Activated naive CD4-positive, alpha-beta T cell treated with anti-CD3 and anti-CD28 coated beads, Interleukin-2, amount 10 ng/mL, durations not matched to agents 7 days and 5 days (primary cell): ENCODE measurements at regions not wholly inside any gene's neighbourhood (a gene's known extent, or its start where the extent isn't known, plus 50 kb on each side); places are given as distances from the start of the nearest gene placed in this dataset.
A peak's percentile ranks its signal among the peaks of the same experiment; 100 is the strongest.
"Not testable (repeated sequence)": the region's sequence is repeated elsewhere in the genome, so short reads cannot be mapped to it uniquely, and the experiment has no call there.

Experiments
- CTCF ChIA-PET: fragments of 350-600 bp; sonication (Branson Sonifier 250); formaldehyde crosslinking; loops from one replicate; lab custom pipeline; 2021; ENCODE audit warnings: antibody characterized with exemption; lab: Charles Lee
- DNase-seq: peaks from one replicate; pipeline ENCODE4 v3.0.0-alpha.2; 2020
- H3K27ac Mint-ChIP-seq: one replicate; pipeline ENCODE4 v1.8.0; 2021; ENCODE audit warnings: mild to moderate bottlenecking, moderate library complexity, mixed read lengths
- H3K27me3 Mint-ChIP-seq: one replicate; pipeline ENCODE4 v1.8.0; 2021; ENCODE audit warnings: mild to moderate bottlenecking, mixed read lengths
- H3K36me3 Mint-ChIP-seq: one replicate; pipeline ENCODE4 v1.8.0; 2021; ENCODE audit warnings: mixed read lengths
- H3K4me1 Mint-ChIP-seq: one replicate; pipeline ENCODE4 v1.8.0; 2021; ENCODE audit warnings: mixed read lengths
- H3K4me3 Mint-ChIP-seq: one replicate; pipeline ENCODE4 v1.8.0; 2021; ENCODE audit warnings: mild to moderate bottlenecking, moderate library complexity, mixed read lengths
- H3K9me3 Mint-ChIP-seq: one replicate; pipeline ENCODE4 v1.8.0; 2021; ENCODE audit warnings: mixed read lengths

DNA sequence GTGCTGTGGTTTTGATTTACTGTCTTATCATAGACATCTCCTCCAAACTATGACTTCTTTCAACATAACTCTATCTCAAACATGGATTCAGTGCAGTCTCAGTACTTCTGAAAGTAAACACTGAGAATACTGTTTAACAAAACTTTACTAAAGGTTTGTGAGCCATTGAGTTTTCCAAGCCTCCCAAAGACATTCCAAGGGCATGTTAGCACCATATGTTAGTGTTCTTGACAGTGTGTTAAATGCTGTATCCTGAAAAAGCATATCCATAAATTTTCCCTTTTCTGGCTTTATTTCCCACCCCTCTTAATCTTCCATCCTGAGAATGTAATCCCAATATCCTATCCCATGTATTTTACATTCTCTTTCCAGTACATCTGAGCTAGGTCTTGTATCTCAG, 446.8 kb upstream of the CXADR start:
- Mint-ChIP-seq H3K27ac (no peak overlapping the region), H3K4me3 (no peak overlapping the region), H3K36me3 (no peaks in the 10 kb centered on the region), H3K27me3 (no peaks in the 10 kb centered on the region), H3K4me1 (no peaks in the 10 kb centered on the region), H3K9me3 (peaks cover 7% of the 10 kb centered on the region)
- CTCF ChIA-PET = no interaction called here
- no peak for DNase-seq

DNA sequence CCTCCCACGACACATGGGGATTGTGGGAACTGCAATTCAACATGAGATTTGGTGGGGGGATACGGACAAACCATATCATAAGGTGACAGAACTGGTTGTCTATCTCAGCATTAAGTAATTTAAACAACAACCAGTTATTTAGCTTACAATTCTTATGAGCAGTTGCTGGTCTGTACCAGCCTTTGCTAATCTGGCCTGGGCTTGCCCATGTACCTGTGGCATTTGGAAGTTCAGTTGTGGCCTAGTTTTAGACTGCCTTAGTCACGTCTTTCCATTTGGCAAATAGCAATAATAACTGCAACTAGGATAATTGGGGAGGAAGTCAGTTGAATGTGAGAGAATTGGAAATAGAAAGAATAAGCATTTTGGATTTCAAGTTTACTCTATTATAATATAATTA, 441.8 kb upstream of the CXADR start:
- CTCF ChIA-PET = no interaction called here
- no peak for DNase-seq
- Mint-ChIP-seq H3K27ac (no peak overlapping the region), H3K4me1 (no peaks in the 10 kb centered on the region), H3K4me3 (no peak overlapping the region), H3K9me3 (peaks cover 3% of the 10 kb centered on the region), H3K27me3 (no peaks in the 10 kb centered on the region), H3K36me3 (no peaks in the 10 kb centered on the region)

DNA sequence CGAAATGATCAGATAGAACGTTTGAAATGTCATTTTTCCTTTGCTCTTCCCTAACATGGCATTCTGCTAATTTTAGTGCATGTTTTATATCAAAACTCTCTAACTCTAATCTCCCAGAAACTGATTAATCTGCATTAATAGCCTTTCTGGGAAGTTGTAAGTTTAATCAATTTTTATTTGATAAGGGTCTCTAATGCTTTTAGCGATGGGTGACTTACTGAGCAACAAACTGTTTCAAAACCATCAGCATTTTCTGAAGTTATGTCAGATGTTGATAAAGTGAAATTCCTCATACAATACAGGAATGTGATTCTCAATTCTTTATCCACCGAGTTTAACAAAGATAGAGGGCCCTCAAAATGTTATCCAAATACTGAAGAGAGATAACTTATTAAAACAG, 431.6 kb upstream of the CXADR start:
- Mint-ChIP-seq H3K36me3 (no peaks in the 10 kb centered on the region), H3K27me3 (no peaks in the 10 kb centered on the region), H3K4me3 (no peak overlapping the region), H3K4me1 (no peaks in the 10 kb centered on the region), H3K9me3 (no peaks in the 10 kb centered on the region), H3K27ac (no peak overlapping the region)
- DNase-seq = no peak
- CTCF ChIA-PET = no interaction called here

DNA sequence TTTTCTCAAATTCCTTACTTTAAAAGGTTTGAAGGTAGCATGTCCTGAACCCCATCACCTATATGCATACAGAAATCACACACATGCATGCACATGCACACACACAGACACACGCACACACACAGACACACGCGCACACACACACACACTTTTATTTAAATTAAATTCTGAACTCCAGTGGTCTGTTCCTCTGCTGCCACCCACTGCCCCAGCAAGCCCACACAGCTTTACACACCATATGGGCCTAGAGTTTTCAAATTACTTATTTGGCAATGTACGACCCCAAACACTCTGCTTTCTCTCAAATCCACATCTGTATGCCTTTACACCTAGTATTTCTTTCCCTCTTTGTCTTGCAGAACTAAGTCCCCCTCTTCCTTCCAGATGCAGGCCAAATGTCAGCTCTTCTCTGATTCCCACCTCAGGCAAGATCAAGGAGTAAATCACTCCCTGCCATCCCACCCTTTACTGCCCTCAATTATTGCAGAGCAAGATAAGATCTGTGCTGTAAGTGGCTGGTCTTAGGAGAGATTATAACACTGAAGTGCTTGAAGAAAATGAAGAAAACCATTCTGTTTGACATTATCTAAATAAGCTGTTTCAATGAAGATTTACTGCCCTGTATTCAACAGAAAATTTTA, 429.9 kb upstream of the CXADR start:
- Mint-ChIP-seq H3K27me3 (no peaks in the 10 kb centered on the region), H3K9me3 (no peaks in the 10 kb centered on the region), H3K36me3 (no peaks in the 10 kb centered on the region), H3K4me1 (no peaks in the 10 kb centered on the region), H3K27ac (no peak overlapping the region), H3K4me3 (no peak overlapping the region)
- CTCF ChIA-PET = no interaction called here
- no peak for DNase-seq

DNA sequence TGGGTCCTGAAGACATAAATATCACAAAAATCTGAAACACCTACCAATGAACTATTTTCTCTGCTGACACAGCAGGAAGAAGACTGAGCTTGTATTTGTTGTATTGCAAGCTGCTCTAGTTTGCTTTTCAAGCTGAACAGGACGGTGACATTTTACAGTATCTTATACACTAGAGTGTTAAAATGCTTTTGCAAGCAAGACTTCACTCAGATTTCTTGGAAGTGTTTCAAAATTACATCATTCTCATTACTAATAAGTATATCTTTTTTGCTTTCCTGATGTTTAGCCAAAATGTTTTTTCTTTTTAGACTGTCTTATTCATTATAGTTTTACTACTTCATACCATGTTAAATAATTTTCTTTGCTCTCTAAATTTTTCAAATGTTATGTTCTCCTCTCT, 427.1 kb upstream of the CXADR start:
- Mint-ChIP-seq H3K27ac (no peak overlapping the region), H3K36me3 (no peaks in the 10 kb centered on the region)

DNA sequence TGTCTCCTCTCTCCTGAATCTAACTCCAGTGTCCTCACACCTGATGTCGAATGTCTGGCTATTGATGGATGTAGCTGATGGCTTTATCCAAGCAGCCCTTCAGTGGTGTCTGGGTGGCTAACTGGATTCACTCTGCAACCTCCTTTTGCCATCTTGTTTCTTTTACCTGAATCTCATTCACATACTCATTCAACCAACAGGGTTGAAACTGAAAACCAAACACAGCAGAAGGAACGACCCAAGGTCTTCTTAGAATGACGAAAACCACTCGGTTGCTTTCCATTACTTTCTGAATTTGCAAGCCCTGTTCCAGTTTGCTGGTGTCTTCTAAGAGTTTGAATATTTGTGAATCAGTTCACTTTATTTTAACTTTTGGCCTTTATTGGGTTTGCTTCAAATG, 424.3 kb upstream of the CXADR start:
- Mint-ChIP-seq H3K4me1 (no peaks in the 10 kb centered on the region), H3K4me3 (no peak overlapping the region), H3K27ac (no peak overlapping the region), H3K27me3 (no peaks in the 10 kb centered on the region), H3K9me3 (peaks cover 5% of the 10 kb centered on the region), H3K36me3 (no peaks in the 10 kb centered on the region)
- no peak for DNase-seq
- CTCF ChIA-PET = no interaction called here

More for the DNA sequence above, 427.1 kb upstream of the CXADR start:
- no peak overlapping the region for H3K4me3 Mint-ChIP-seq
- H3K9me3 Mint-ChIP-seq = peaks cover 4% of the 10 kb centered on the region
- no peaks in the 10 kb centered on the region for H3K4me1 Mint-ChIP-seq
- no peaks in the 10 kb centered on the region for H3K27me3 Mint-ChIP-seq
- CTCF ChIA-PET = no interaction called here
- DNase-seq = no peak

DNA sequence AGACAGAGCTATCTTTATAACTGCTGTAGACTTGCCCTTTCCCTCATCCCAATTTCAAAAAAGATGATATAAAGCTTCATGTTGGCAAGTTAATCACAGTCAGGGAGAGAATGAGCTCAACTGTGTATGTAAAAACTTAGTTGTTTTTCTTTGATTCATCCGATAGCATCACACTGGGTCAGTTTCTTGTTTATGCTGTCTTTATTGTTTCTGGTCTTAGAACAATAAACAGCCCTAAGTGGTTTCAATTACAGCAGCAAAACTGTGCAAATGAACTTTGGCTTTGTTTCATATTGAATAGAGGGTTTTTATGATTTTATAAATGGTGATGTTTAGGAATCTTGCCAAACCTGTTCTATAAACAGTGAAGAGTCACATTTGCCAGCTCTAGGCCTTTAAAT, 423.8 kb upstream of the CXADR start:
- CTCF ChIA-PET = no interaction called here
- peaks cover 5% of the 10 kb centered on the region for H3K9me3 Mint-ChIP-seq

DNA sequence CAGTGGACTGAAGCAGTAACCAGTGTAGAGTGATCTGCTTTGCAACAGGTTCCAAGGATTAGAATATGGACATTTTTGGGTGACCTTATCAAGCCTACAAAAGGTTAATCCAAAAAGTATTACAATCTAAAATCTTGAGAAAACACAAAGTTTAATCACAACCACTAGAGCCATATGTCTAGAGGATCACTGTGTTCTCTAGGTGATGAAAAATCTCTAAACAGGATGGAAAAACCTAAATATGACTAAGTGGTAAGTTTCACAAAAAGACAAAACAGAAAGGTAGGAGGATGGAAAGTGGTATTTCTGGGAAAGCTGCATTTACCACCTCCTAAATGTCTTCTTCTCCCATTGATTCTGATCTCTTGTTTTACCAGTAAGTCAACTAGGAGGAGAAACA, 411.1 kb upstream of the CXADR start:
- no peaks in the 10 kb centered on the region for H3K27me3 Mint-ChIP-seq
- no peak overlapping the region for H3K27ac Mint-ChIP-seq
- DNase-seq = no peak

More for the DNA sequence above, 423.8 kb upstream of the CXADR start:
- Mint-ChIP-seq H3K4me3 (no peak overlapping the region), H3K4me1 (no peaks in the 10 kb centered on the region), H3K27me3 (no peaks in the 10 kb centered on the region), H3K36me3 (no peaks in the 10 kb centered on the region), H3K27ac (no peak overlapping the region)
- DNase-seq = no peak

DNA sequence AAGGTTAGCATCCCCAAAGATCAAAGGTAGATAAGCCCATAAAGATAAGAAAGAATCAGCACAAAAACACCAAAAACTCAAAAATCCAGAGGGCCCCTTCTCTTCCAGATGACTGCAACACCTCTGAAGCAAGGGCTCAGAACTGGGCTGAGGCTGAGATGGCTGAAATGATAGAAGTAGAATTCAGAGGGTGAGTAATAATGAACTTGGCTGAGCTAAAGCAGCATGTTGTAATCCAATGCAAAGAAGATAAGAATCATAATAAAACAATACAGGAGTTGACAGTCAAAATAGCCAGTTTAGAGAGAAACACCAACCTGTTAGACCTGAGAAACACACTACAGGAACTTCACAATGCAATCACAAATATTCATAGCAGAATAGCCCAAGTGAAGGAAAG, 406.9 kb upstream of the CXADR start:
- CTCF ChIA-PET = no interaction called here
- no peak for DNase-seq
- no peak overlapping the region for H3K4me3 Mint-ChIP-seq
- no peak overlapping the region for H3K27ac Mint-ChIP-seq
- H3K9me3 Mint-ChIP-seq = peaks cover 19% of the 10 kb centered on the region
- no peaks in the 10 kb centered on the region for H3K27me3 Mint-ChIP-seq
- no peaks in the 10 kb centered on the region for H3K36me3 Mint-ChIP-seq
- H3K4me1 Mint-ChIP-seq = no peaks in the 10 kb centered on the region

More for the DNA sequence above, 411.1 kb upstream of the CXADR start:
- H3K4me1 Mint-ChIP-seq = no peaks in the 10 kb centered on the region
- CTCF ChIA-PET = no interaction called here
- peaks cover 16% of the 10 kb centered on the region for H3K9me3 Mint-ChIP-seq
- H3K4me3 Mint-ChIP-seq = no peak overlapping the region
- H3K36me3 Mint-ChIP-seq = no peaks in the 10 kb centered on the region

DNA sequence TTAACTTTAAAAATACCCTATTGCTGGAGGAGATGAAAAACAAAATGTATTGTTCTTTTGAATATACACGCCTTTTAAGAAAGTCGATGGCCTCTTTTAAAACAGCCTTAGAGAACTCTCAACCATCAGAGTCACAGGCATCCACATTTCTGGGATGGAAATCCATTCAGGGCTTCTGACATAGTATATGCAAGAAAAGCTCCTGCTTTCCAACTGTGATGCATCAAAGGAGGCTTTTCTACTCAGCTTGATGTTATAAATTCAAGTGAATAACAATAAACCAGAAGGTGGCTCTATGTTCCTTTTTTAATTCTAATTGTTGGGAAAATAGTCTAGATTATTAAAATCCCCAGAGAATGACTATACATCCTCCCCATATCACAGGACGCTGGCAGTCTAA, 398.8 kb upstream of the CXADR start:
- H3K27me3 Mint-ChIP-seq = no peaks in the 10 kb centered on the region
- H3K4me1 Mint-ChIP-seq = no peaks in the 10 kb centered on the region
- H3K4me3 Mint-ChIP-seq = no peak overlapping the region
- peaks cover 10% of the 10 kb centered on the region for H3K9me3 Mint-ChIP-seq
- H3K27ac Mint-ChIP-seq = no peak overlapping the region
- no peaks in the 10 kb centered on the region for H3K36me3 Mint-ChIP-seq
- CTCF ChIA-PET = no interaction called here
- no peak for DNase-seq

DNA sequence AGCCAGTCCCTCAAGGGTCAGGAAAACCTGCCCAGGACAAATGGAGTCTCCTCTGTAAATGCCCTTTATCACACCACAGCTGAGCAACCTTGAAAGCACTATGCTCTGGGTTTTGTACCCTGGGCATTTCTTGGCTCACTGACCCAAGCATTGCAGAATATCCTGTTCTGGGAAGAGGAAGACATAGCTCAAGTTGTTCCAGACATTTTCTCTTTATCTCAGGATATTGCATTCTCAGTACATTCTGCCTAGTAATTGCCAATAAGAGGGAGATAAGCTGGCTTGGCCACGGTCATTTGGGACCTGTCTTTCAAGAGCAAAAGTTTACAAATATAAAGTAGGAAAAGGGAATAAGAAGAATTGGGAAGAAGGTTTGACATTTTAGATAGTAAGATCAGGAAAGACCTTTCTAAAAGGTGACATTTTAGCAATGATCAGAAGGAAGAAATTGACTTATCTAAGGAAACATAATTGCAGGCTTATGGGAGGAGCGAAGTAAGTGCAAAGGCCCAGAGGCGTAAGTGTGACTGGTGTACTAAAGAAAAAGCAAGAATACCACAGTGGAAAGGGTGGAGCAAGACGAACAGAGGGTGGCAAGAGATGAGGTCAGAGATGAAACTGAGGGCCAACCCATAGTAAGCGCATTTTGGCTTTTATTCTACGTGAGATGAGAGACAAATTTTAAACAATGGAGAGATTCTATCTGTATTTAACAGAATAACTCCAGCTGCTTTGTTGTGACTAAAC, 394.0 kb upstream of the CXADR start:
- Mint-ChIP-seq H3K27ac (no peak overlapping the region), H3K36me3 (no peaks in the 10 kb centered on the region), H3K27me3 (no peaks in the 10 kb centered on the region), H3K4me1 (no peaks in the 10 kb centered on the region), H3K4me3 (no peak overlapping the region), H3K9me3 (peaks cover 13% of the 10 kb centered on the region)
- no peak for DNase-seq
- CTCF ChIA-PET = no interaction called here

DNA sequence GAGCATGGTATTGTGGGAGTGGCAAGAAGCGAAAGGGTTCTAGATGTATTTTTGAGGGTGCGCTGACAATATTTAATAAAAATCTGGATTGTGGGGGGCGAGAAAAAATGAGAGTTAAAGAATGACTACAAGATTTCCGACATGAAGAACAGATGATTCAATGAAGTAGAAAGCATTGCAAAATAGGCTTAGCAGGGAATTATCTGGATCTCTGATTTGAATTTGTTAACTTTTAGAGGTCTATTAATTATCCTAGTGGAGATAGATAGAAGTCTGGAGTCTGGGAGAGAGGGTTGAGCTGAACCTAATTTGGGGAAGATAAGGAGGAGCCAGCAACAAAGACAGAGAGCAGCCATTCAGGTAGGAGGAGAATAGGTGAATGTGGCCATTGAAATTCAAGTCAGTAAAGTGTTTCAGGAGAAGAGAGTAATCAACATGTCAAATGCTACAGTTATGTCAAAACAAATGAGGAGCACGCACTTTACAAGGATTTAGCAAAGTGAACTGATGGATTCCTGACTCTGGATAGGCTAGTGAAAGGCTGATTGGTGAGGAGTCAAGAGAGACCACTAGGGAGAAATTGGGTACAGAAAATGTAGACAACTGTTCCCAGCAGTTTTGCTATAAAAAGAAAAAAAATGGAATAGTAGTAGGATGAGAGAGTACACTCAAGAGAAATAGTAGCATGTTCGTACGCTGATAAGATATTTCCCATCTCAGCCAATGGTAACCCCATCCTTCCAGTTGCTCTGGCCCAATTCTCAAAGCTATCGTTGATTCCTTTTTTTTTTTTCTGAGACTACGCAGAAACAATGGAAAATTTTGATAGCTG, 393.2 kb upstream of the CXADR start:
- H3K27ac Mint-ChIP-seq = no peak overlapping the region
- H3K9me3 Mint-ChIP-seq = peaks cover 13% of the 10 kb centered on the region
- no peaks in the 10 kb centered on the region for H3K4me1 Mint-ChIP-seq
- H3K4me3 Mint-ChIP-seq = no peak overlapping the region
- no peak for DNase-seq
- H3K27me3 Mint-ChIP-seq = no peaks in the 10 kb centered on the region
- CTCF ChIA-PET = no interaction called here
- no peaks in the 10 kb centered on the region for H3K36me3 Mint-ChIP-seq

DNA sequence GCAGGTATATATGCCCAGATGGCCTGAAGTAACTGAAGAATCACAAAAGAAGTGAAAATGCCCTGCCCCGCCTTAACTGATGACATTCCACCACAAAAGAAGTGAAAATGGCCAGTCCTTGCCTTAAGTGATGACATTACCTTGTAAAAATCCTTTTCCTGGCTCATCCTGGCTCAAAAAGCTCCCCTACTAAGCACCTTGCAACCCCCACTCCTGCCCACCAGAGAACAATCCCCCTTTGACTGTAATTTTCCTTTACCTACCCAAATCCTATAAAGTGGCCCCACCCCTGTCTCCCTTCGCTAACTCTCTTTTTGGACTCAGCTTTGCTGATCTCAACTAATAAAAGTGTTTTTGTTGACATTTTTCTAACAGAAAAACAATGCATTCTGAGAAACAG, 385.4 kb upstream of the CXADR start:
- H3K4me3 Mint-ChIP-seq, CTCF ChIA-PET, H3K4me1 Mint-ChIP-seq, DNase-seq, H3K27me3 Mint-ChIP-seq, H3K9me3 Mint-ChIP-seq, H3K27ac Mint-ChIP-seq, H3K36me3 Mint-ChIP-seq: not testable (repeated sequence)

DNA sequence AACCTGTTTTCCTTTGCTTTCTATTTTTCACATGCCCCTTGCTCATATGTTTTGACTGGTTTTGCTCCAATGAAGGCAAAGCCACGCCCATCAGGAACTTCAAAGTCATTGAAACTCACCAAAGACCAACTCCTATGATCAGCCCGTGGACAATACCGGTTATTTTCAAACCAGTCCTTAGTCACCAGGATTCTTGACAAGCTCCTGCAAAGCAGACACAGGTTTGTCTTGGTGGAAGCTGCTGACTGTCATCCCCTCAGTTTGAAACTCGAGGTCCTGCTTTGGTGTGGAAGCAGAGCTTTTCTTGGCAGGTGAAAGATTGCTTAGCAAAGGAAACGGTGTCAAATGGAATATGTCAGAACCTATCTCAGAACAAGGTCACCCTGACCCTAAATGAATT, 384.7 kb upstream of the CXADR start:
- Mint-ChIP-seq H3K27me3 (no peaks in the 10 kb centered on the region), H3K4me1 (no peaks in the 10 kb centered on the region), H3K27ac (no peak overlapping the region), H3K36me3 (no peaks in the 10 kb centered on the region), H3K4me3 (no peak overlapping the region), H3K9me3 (peaks cover 4% of the 10 kb centered on the region)
- CTCF ChIA-PET = no interaction called here
- no peak for DNase-seq

DNA sequence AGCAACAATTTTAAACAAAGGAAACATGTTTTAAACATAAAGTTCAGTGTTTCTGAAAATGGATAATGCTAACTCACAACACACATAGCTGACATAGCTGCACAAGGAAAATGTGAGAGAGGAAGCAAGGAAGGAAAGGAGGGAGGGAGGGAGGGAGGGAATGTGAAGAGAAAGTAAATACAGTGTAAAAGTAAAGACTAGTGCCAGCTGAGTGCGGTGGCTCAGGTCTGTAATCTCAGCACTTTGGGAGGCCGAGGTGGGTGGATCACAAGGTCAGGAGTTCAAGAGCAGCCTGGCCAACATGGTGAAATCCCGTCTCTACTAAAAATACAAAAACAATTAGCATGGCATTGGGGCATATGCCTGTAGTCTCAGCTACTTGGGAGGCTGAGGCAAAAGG, 373.7 kb upstream of the CXADR start:
- Mint-ChIP-seq H3K27ac (peak overlapping the region; percentile 66), H3K4me3 (peak overlapping the region; percentile 48)
- H3K9me3 Mint-ChIP-seq, H3K36me3 Mint-ChIP-seq, H3K27me3 Mint-ChIP-seq, DNase-seq, H3K4me1 Mint-ChIP-seq, CTCF ChIA-PET: not testable (repeated sequence)
